Calu3 (cell line): ENCODE measurements at regions not wholly inside any gene's neighbourhood (a gene's known extent, or its start where the extent isn't known, plus 50 kb on each side); places are given as distances from the start of the nearest gene placed in this dataset.

ENCODE experiments used
- BruUV-seq: library from RNA; stranded (reverse); fragments of 400-500 nt; replicated peaks from 2 replicates; lab custom pipeline; 2021; lab: Mats Ljungman, UMichigan
- CTCF ChIA-PET: fragments of 300-600 bp; sonication (Branson Sonifier 250); formaldehyde crosslinking; loops from one replicate; lab custom pipeline; 2022; ENCODE audit warnings: antibody characterized with exemption; lab: Charles Lee
- DNase-seq: peaks from one replicate; pipeline ENCODE4 v3.0.0; 2022
- H3K27ac Mint-ChIP-seq: one replicate; pipeline ENCODE4 v1.8.0; 2022; ENCODE audit warnings: mixed read lengths; ENCODE audit not compliant: unreplicated experiment
- H3K27me3 Mint-ChIP-seq: one replicate; pipeline ENCODE4 v1.8.0; 2022; ENCODE audit warnings: mixed read lengths; ENCODE audit not compliant: unreplicated experiment
- H3K36me3 Mint-ChIP-seq: one replicate; pipeline ENCODE4 v1.8.0; 2022; ENCODE audit warnings: mild to moderate bottlenecking, moderate library complexity, mixed read lengths; ENCODE audit not compliant: insufficient read depth, unreplicated experiment
- H3K4me1 Mint-ChIP-seq: one replicate; pipeline ENCODE4 v1.8.0; 2022; ENCODE audit warnings: mild to moderate bottlenecking, low read depth, mixed read lengths; ENCODE audit not compliant: unreplicated experiment
- H3K4me3 Mint-ChIP-seq: one replicate; pipeline ENCODE4 v1.8.0; 2022; ENCODE audit warnings: mild to moderate bottlenecking, low read depth, moderate library complexity, mixed read lengths; ENCODE audit not compliant: unreplicated experiment
- H3K9me3 Mint-ChIP-seq: one replicate; pipeline ENCODE4 v1.8.0; 2022; ENCODE audit warnings: low read depth, mixed read lengths; ENCODE audit not compliant: unreplicated experiment
- CTCF ChIP-seq: fragments of 200-600 bp; IDR thresholded peaks from one replicate; pipeline ENCODE4 v1.8.0; 2022; ENCODE audit warnings: antibody characterized with exemption; ENCODE audit not compliant: unreplicated experiment
- intact Hi-C: fragments of 100-400 bp; cut with micrococcal nuclease; formaldehyde crosslinking; loops from one replicate; pipeline ENCODE4 v1.10.0; 2022; ENCODE audit not compliant: unreplicated experiment

- Mint-ChIP-seq H3K4me3 (no peak overlapping the region), H3K36me3 (no peaks in the 10 kb centered on the region), H3K9me3 (peaks cover 13% of the 10 kb centered on the region), H3K27ac (no peak overlapping the region), H3K4me1 (no peaks in the 10 kb centered on the region), H3K27me3 (no peaks in the 10 kb centered on the region)
- no peak for DNase-seq
- CTCF ChIA-PET: interaction anchor here (0.6 kb wide), 1 partner anchor 86 kb away, joined by 3 read pairs; no protein-coding TSS in a partner anchor
- intact Hi-C loops: no loop called here
- no TSS peak for BruUV-seq
- no peak for TF ChIP-seq CTCF
Observed at GRCh38 chr20:60986506-60987156, 265.4 kb upstream of the CDH4 start.

GRCh38 chr20:60990061-60990460 is 262.0 kb upstream of the CDH4 start:
- Mint-ChIP-seq H3K27me3 (no peaks in the 10 kb centered on the region), H3K27ac (no peak overlapping the region), H3K9me3 (peaks cover 26% of the 10 kb centered on the region), H3K4me1 (no peaks in the 10 kb centered on the region), H3K4me3 (no peak overlapping the region), H3K36me3 (no peaks in the 10 kb centered on the region)
- intact Hi-C loops: no loop called here
- CTCF ChIA-PET: no interaction called here
- BruUV-seq: no TSS peak
- DNase-seq: no peak
- no peak for TF ChIP-seq CTCF

GRCh38 chr20:60990643-60991042 is 261.4 kb upstream of the CDH4 start:
- no TSS peak for BruUV-seq
- CTCF ChIA-PET: no interaction called here
- intact Hi-C loops: no loop called here

GRCh38 chr20:60993433-60994044 is 258.5 kb upstream of the CDH4 start:
- no peak for DNase-seq
- H3K9me3 Mint-ChIP-seq: peaks cover 18% of the 10 kb centered on the region
- H3K27me3 Mint-ChIP-seq: no peaks in the 10 kb centered on the region
- CTCF ChIA-PET: no interaction called here
- H3K36me3 Mint-ChIP-seq: no peaks in the 10 kb centered on the region
- intact Hi-C loops: no loop called here
- H3K4me1 Mint-ChIP-seq: no peaks in the 10 kb centered on the region
- BruUV-seq: no TSS peak
- no peak overlapping the region for H3K27ac Mint-ChIP-seq
- no peak overlapping the region for H3K4me3 Mint-ChIP-seq
- no peak for TF ChIP-seq CTCF

More at GRCh38 chr20:60990643-60991042, 261.4 kb upstream of the CDH4 start:
- no peak for TF ChIP-seq CTCF
- peaks cover 21% of the 10 kb centered on the region for H3K9me3 Mint-ChIP-seq
- no peaks in the 10 kb centered on the region for H3K27me3 Mint-ChIP-seq
- DNase-seq: no peak
- H3K27ac Mint-ChIP-seq: no peak overlapping the region
- H3K36me3 Mint-ChIP-seq: no peaks in the 10 kb centered on the region
- H3K4me3 Mint-ChIP-seq: no peak overlapping the region
- H3K4me1 Mint-ChIP-seq: no peaks in the 10 kb centered on the region
